H9 (cell line): ENCODE measurements at regions not wholly inside any gene's neighbourhood (a gene's known extent, or its start where the extent isn't known, plus 50 kb on each side); places are given as distances from the start of the nearest gene placed in this dataset.

Source experiments
- DNase-seq: peaks from one replicate; pipeline ENCODE4 v3.0.0-alpha.2; 2017
- H2AFZ ChIP-seq: one replicate; pipeline ENCODE4 v1.6.1; 2013; ENCODE audit warnings: mild to moderate bottlenecking, low read length, control low read depth, moderate library complexity
- H2AK5ac ChIP-seq: 2 replicates; pipeline ENCODE4 v1.6.1; 2013; ENCODE audit warnings: low read length, control low read depth, mixed read lengths; ENCODE audit not compliant: insufficient read length
- H2BK120ac ChIP-seq: one replicate; pipeline ENCODE4 v1.6.1; 2013; ENCODE audit warnings: low read depth, mild to moderate bottlenecking, low read length, control low read depth, inconsistent platforms; ENCODE audit not compliant: poor library complexity, severe bottlenecking
- H2BK12ac ChIP-seq: 2 replicates; pipeline ENCODE4 v1.6.1; 2013; ENCODE audit warnings: low read length, control low read depth, mixed read lengths, low read depth; ENCODE audit not compliant: insufficient read length
- H2BK15ac ChIP-seq: 2 replicates; pipeline ENCODE4 v1.6.1; 2013; ENCODE audit warnings: low read depth, low read length, control low read depth
- H2BK20ac ChIP-seq: one replicate; pipeline ENCODE4 v1.6.1; 2013; ENCODE audit warnings: low read depth, mild to moderate bottlenecking, low read length, control low read depth, inconsistent platforms; ENCODE audit not compliant: poor library complexity, severe bottlenecking
- H2BK5ac ChIP-seq: 2 replicates; pipeline ENCODE4 v1.6.1; 2013; ENCODE audit warnings: low read length, control low read depth, mixed read lengths; ENCODE audit not compliant: insufficient read length
- H3K14ac ChIP-seq: 2 replicates; pipeline ENCODE4 v1.6.1; 2013; ENCODE audit warnings: low read length, control low read depth; ENCODE audit not compliant: insufficient read depth
- H3K18ac ChIP-seq: 2 replicates; pipeline ENCODE4 v1.6.1; 2013; ENCODE audit warnings: low read depth, mild to moderate bottlenecking, mixed read lengths, low read length, control low read depth; ENCODE audit not compliant: insufficient read length
- H3K23ac ChIP-seq: 2 replicates; pipeline ENCODE4 v1.6.1; 2013; ENCODE audit warnings: low read length, control low read depth, mixed read lengths, low read depth; ENCODE audit not compliant: insufficient read length
- H3K23me2 ChIP-seq: 2 replicates; pipeline ENCODE4 v1.6.1; 2013; ENCODE audit warnings: low read depth, mild to moderate bottlenecking, mixed read lengths, low read length, control low read depth; ENCODE audit not compliant: insufficient read length, poor library complexity, severe bottlenecking
- H3K27ac ChIP-seq: 2 replicates; pipeline ENCODE4 v1.5.1; 2013; ENCODE audit warnings: low read length, control low read depth, mixed read lengths, low read depth; ENCODE audit not compliant: insufficient read length
- H3K27me3 ChIP-seq: 2 replicates; pipeline ENCODE4 v1.6.1; 2013; ENCODE audit warnings: low read length, control low read depth, inconsistent platforms; ENCODE audit not compliant: insufficient read depth
- H3K4ac ChIP-seq: 2 replicates; pipeline ENCODE4 v1.6.1; 2013; ENCODE audit warnings: low read depth, mild to moderate bottlenecking, control low read depth, inconsistent platforms, low read length, moderate library complexity
- H3K4me1 ChIP-seq: 2 replicates; pipeline ENCODE4 v1.6.1; 2013; ENCODE audit warnings: low read length, control low read depth, inconsistent platforms; ENCODE audit not compliant: insufficient read depth
- H3K4me2 ChIP-seq: 2 replicates; pipeline ENCODE4 v1.6.1; 2013; ENCODE audit warnings: low read length, control low read depth, mixed read lengths; ENCODE audit not compliant: insufficient read length, insufficient read depth
- H3K56ac ChIP-seq: 2 replicates; pipeline ENCODE4 v1.6.1; 2013; ENCODE audit warnings: low read depth, mild to moderate bottlenecking, mixed read lengths, low read length, control low read depth; ENCODE audit not compliant: insufficient read length
- H3K79me1 ChIP-seq: 2 replicates; pipeline ENCODE4 v1.6.1; 2013; ENCODE audit warnings: low read depth, mild to moderate bottlenecking, moderate library complexity, low read length, control low read depth, inconsistent platforms; ENCODE audit not compliant: insufficient read depth, poor library complexity, severe bottlenecking
- H3K79me2 ChIP-seq: 2 replicates; pipeline ENCODE4 v1.6.1; 2013; ENCODE audit warnings: low read length, control low read depth, inconsistent platforms; ENCODE audit not compliant: insufficient read depth
- H3K9ac ChIP-seq: 2 replicates; pipeline ENCODE4 v1.6.1; 2013; ENCODE audit warnings: low read length, control low read depth, mixed read lengths; ENCODE audit not compliant: insufficient read length; ENCODE audit errors: extremely low read depth
- H3K9me3 ChIP-seq: one replicate; pipeline ENCODE4 v1.6.1; 2013; ENCODE audit warnings: low read depth, low read length, inconsistent platforms; ENCODE audit not compliant: control insufficient read depth
- H3T11ph ChIP-seq: one replicate; pipeline ENCODE4 v1.6.1; 2013; ENCODE audit warnings: mild to moderate bottlenecking, low read length, control low read depth, inconsistent platforms
- H4K20me1 ChIP-seq: one replicate; pipeline ENCODE4 v1.6.1; 2013; ENCODE audit not compliant: control insufficient read depth, insufficient read length, insufficient read depth
- H4K5ac ChIP-seq: 2 replicates; pipeline ENCODE4 v1.6.1; 2013; ENCODE audit warnings: low read depth, mild to moderate bottlenecking, mixed read lengths, low read length, control low read depth; ENCODE audit not compliant: insufficient read length
- H4K8ac ChIP-seq: replicated peaks from 2 replicates; pipeline ENCODE4 v1.6.1; 2013; ENCODE audit warnings: low read length, control low read depth, mixed read lengths, low read depth; ENCODE audit not compliant: insufficient read length
- H4K91ac ChIP-seq: 2 replicates; pipeline ENCODE4 v1.6.1; 2013; ENCODE audit warnings: low read depth, mild to moderate bottlenecking, moderate library complexity, mixed read lengths, low read length, control low read depth; ENCODE audit not compliant: insufficient read length
- H3K27ac Mint-ChIP-seq, 3 experiments: 2 replicates in 2 of 3; 3 replicates in 1 of 3; pipeline ENCODE4 v1.8.0; 2020 to 2021; ENCODE audit warnings: mixed read lengths in 3 of 3, mild to moderate bottlenecking in 1 of 3, moderate library complexity in 1 of 3
- H3K27me3 Mint-ChIP-seq: 2 replicates; pipeline ENCODE4 v1.8.0; 2021; ENCODE audit warnings: low read depth, mild to moderate bottlenecking, moderate library complexity, mixed read lengths
- H3K36me3 Mint-ChIP-seq, 3 experiments: 2 replicates in 2 of 3; 3 replicates in 1 of 3; pipeline ENCODE4 v1.8.0; 2020 to 2021; ENCODE audit warnings: low read depth in 3 of 3, mixed read lengths in 3 of 3; ENCODE audit not compliant: insufficient read depth in 1 of 3
- H3K4me1 Mint-ChIP-seq, 2 experiments: 2 replicates each; pipeline ENCODE4 v1.8.0; 2020; ENCODE audit warnings: mixed read lengths in 2 of 2
- H3K4me3 Mint-ChIP-seq, 2 experiments: 2 replicates in 1 of 2; 3 replicates in 1 of 2; pipeline ENCODE4 v1.8.0; 2020 to 2021; ENCODE audit warnings: mild to moderate bottlenecking in 2 of 2, mixed read lengths in 2 of 2, moderate library complexity in 1 of 2
- H3K9me3 Mint-ChIP-seq, 2 experiments: 2 replicates in 1 of 2; 3 replicates in 1 of 2; pipeline ENCODE4 v1.8.0; 2020; ENCODE audit warnings: mild to moderate bottlenecking in 2 of 2, mixed read lengths in 2 of 2, moderate library complexity in 1 of 2
- CTCF ChIP-seq: fragments of 200-600 bp; sonication (generic); conservative IDR thresholded peaks from 3 replicates; pipeline ENCODE4 v1.8.0; 2021; ENCODE audit warnings: antibody characterized with exemption, mild to moderate bottlenecking
- WGBS: extraction: QIAGEN DNeasy Blood & Tissue Kit; methylation state at CpG from one replicate; pipeline ENCODE4 v1.1.7; 2013; ENCODE audit warnings: missing lambda C conversion rate, low lambda C conversion rate, mixed read lengths; ENCODE audit not compliant: insufficient read length; ENCODE audit errors: extremely low coverage; 5-methylcytosine and 5-hydroxymethylcytosine counted together

GRCh38 chr13:88945793-88946192 is 1274.6 kb downstream of the SLITRK5 start:
- WGBS: no CpG with 5 or more reads among the region's 4 CpGs
- H3K27ac Mint-ChIP-seq: peak overlapping the region in 1 of 3 experiments; percentile 11; a peak in 1 of 7 replicates

More at GRCh38 chr13:88945793-88946192, 1274.6 kb downstream of the SLITRK5 start:
- H3K79me2 ChIP-seq: no peaks in the 10 kb centered on the region
- Mint-ChIP-seq H3K36me3 (no peaks in the 10 kb centered on the region), H3K4me1 (peaks cover 0 to 6% of the 10 kb centered on the region in 2 experiments; a peak in 1 of 4 replicates), H3K27me3 (no peaks in the 10 kb centered on the region), H3K4me3 (no peak overlapping the region), H3K9me3 (no peaks in the 10 kb centered on the region; a peak in 1 of 5 replicates)
- no peak overlapping the region for H4K5ac ChIP-seq
- no peaks in the 10 kb centered on the region for H3K9me3 ChIP-seq
- no peak overlapping the region for H2AK5ac ChIP-seq
- no peak overlapping the region for H3K9ac ChIP-seq
- no peak for DNase-seq
- H2AFZ ChIP-seq: no peak overlapping the region
- no peak overlapping the region for H3K56ac ChIP-seq
- H2BK120ac ChIP-seq: no peak overlapping the region
- no peak overlapping the region for H2BK5ac ChIP-seq
- no peak overlapping the region for H3K23ac ChIP-seq
- TF ChIP-seq CTCF: no peak
- H3K18ac ChIP-seq: no peak overlapping the region
- H3K4ac ChIP-seq: no peak overlapping the region
- no peak overlapping the region for H3K4me2 ChIP-seq
- no peak overlapping the region for H3K27ac ChIP-seq
- no peak overlapping the region for H4K91ac ChIP-seq
- H3K4me1 ChIP-seq: no peaks in the 10 kb centered on the region
- H2BK20ac ChIP-seq: no peak overlapping the region
- no peak overlapping the region for H3K14ac ChIP-seq
- H3K27me3 ChIP-seq: no peaks in the 10 kb centered on the region
- no peaks in the 10 kb centered on the region for H3K79me1 ChIP-seq
- H4K8ac ChIP-seq: no peak overlapping the region
- H4K20me1 ChIP-seq: no peaks in the 10 kb centered on the region
- H2BK15ac ChIP-seq: no peak overlapping the region
- no peaks in the 10 kb centered on the region for H3K23me2 ChIP-seq
- H2BK12ac ChIP-seq: no peak overlapping the region
- H3T11ph ChIP-seq: no peak overlapping the region
